GM12878 (cell line): ENCODE measurements at regions not wholly inside any gene's neighbourhood (a gene's known extent, or its start where the extent isn't known, plus 50 kb on each side); places are given as distances from the start of the nearest gene placed in this dataset.

Experiments used
- ATAC-seq: fragments of 200-7000 bp; cut with Tn5 transposase; 3 replicates; pipeline ENCODE4 v1.9.1; 2020; ENCODE audit warnings: mild to moderate bottlenecking, moderate library complexity
- BruUV-seq: library from RNA; stranded (reverse); fragments of 400-500 nt; replicated peaks from 2 replicates; lab custom pipeline; 2021; lab: Mats Ljungman, UMichigan
- CTCF ChIA-PET: fragments of 300-600 bp; sonication (Branson Sonifier 250); formaldehyde crosslinking; extraction: SDS; loops from one replicate; lab custom pipeline; 2021; ENCODE audit warnings: inconsistent platforms; lab: Yijun Ruan, JAX
- POLR2A ChIA-PET: fragments of 350-600 bp; formaldehyde crosslinking; extraction: SDS; loops from one replicate; lab custom pipeline; 2021; ENCODE audit warnings: inconsistent platforms; lab: Charles Lee
- RAD21 ChIA-PET: fragments of 300-600 bp; sonication (Branson Sonifier 250); formaldehyde crosslinking; loops from one replicate; lab custom pipeline; 2023; ENCODE audit warnings: antibody characterized with exemption; ENCODE audit not compliant: unreplicated experiment; lab: Charles Lee
- SMC1A ChIA-PET: fragments of 300-600 bp; sonication (Branson Sonifier 250); formaldehyde crosslinking; loops from one replicate; lab custom pipeline; 2023; ENCODE audit not compliant: unreplicated experiment, uncharacterized antibody; lab: Charles Lee
- DNase-seq: peaks from one replicate; pipeline ENCODE4 v3.0.0-alpha.2; 2011; ENCODE audit warnings: low read depth, low spot score
- FAIRE-seq: peaks from 3 replicates; lab custom pipeline; 2011; peaks lifted over from hg19 to GRCh38; lab: Jason Lieb, UNC
- H2AFZ ChIP-seq: 2 replicates; pipeline ENCODE4 v1.6.0; 2011; ENCODE audit warnings: low read depth, low read length, control low read depth; ENCODE audit not compliant: control insufficient read depth
- H3K27ac ChIP-seq: 2 replicates; pipeline ENCODE4 v1.5.1; 2011; ENCODE audit warnings: control low read depth; ENCODE audit not compliant: control insufficient read depth, insufficient read depth
- H3K27me3 ChIP-seq, 2 experiments: replicated peaks in 1 of 2; 2 replicates each; pipeline versions ENCODE4 v1.6.0 to v1.6.1; 2011; ENCODE audit warnings: low read length in 1 of 2; ENCODE audit not compliant: control insufficient read depth in 2 of 2, insufficient read depth in 2 of 2
- H3K36me3 ChIP-seq, 2 experiments: 2 replicates each; pipeline ENCODE4 v1.5.1; 2011; ENCODE audit warnings: low read length in 1 of 2; ENCODE audit not compliant: control insufficient read depth in 2 of 2, insufficient read depth in 2 of 2
- H3K4me1 ChIP-seq: 2 replicates; pipeline ENCODE4 v1.6.1; 2011; ENCODE audit warnings: mild to moderate bottlenecking, low read length, moderate library complexity, mixed read lengths; ENCODE audit not compliant: control insufficient read depth, insufficient read depth
- H3K4me2 ChIP-seq: 2 replicates; pipeline ENCODE4 v1.6.0; 2011; ENCODE audit warnings: control low read depth; ENCODE audit not compliant: control insufficient read depth, insufficient read depth
- H3K4me3 ChIP-seq: fragments of 200-600 bp; sonication (generic); 2 replicates; pipeline ENCODE4 v1.5.1; 2016
- H3K79me2 ChIP-seq: 2 replicates; pipeline ENCODE4 v1.6.0; 2011; ENCODE audit warnings: low read length; ENCODE audit not compliant: control insufficient read depth, insufficient read depth
- H3K9ac ChIP-seq: 2 replicates; pipeline ENCODE4 v1.8.0; 2011; ENCODE audit warnings: low read length, control low read depth, mixed read lengths; ENCODE audit not compliant: control insufficient read depth, insufficient read depth
- H3K9me3 ChIP-seq: replicated peaks from 3 replicates; pipeline ENCODE4 v1.5.1; 2011; ENCODE audit warnings: mild to moderate bottlenecking, low read length; ENCODE audit not compliant: control insufficient read depth, insufficient read depth
- H4K20me1 ChIP-seq: 2 replicates; pipeline ENCODE4 v1.6.0; 2011; ENCODE audit not compliant: control insufficient read depth, insufficient read depth
- BACH1 ChIP-seq: fragments of 450-650 bp; IDR thresholded peaks from 2 replicates; pipeline ENCODE4 v1.6.1; 2017; ENCODE audit warnings: mild to moderate bottlenecking, borderline replicate concordance
- CBFB ChIP-seq: IDR thresholded peaks from 2 replicates; pipeline ENCODE4 v1.6.1; 2016; ENCODE audit warnings: antibody characterized with exemption, low read depth
- ETV6 ChIP-seq, 2 experiments: fragments of 450-650 bp in 1 of 2; IDR thresholded peaks in 1 of 2; conservative IDR thresholded peaks in 1 of 2; 2 replicates each; pipeline ENCODE4 v1.6.1; 2014; ENCODE audit warnings: antibody characterized with exemption in 1 of 2, borderline replicate concordance in 1 of 2, low read depth in 1 of 2, mild to moderate bottlenecking in 1 of 2, moderate library complexity in 1 of 2
- IRF4 ChIP-seq: IDR thresholded peaks from 2 replicates; pipeline ENCODE4 v1.6.1; 2011; ENCODE audit warnings: low read depth, low read length
- SMAD1 ChIP-seq: fragments of 450-650 bp; IDR thresholded peaks from 2 replicates; pipeline ENCODE4 v1.6.1; 2018; ENCODE audit warnings: mild to moderate bottlenecking, low read depth; ENCODE audit not compliant: partially characterized antibody
- SUZ12 ChIP-seq: fragments of 200-600 bp; sonication (generic); IDR thresholded peaks from one replicate; pipeline ENCODE4 v1.6.1; 2018; ENCODE audit warnings: antibody characterized with exemption, mild to moderate bottlenecking; ENCODE audit not compliant: unreplicated experiment
- TARDBP ChIP-seq: IDR thresholded peaks from 2 replicates; pipeline ENCODE4 v1.6.1; 2016; ENCODE audit warnings: borderline replicate concordance
- ZBED1 ChIP-seq: IDR thresholded peaks from 2 replicates; pipeline ENCODE4 v1.6.1; 2016; ENCODE audit warnings: borderline replicate concordance
- WGBS: methylation state at CpG from one replicate; pipeline ENCODE4 v1.1.6; 2016; ENCODE audit warnings: low lambda C conversion rate; ENCODE audit not compliant: insufficient replicate concordance, insufficient coverage; ENCODE audit errors: missing lambda C conversion rate; 5-methylcytosine and 5-hydroxymethylcytosine counted together
- in situ Hi-C: fragments of 300-500 bp; cut with MboI; formaldehyde crosslinking; loops from 9 replicates; pipeline ENCODE4 v1.14.3; 2018; ENCODE audit warnings: mixed read lengths
- intact Hi-C: fragments of 100-400 bp; cut with micrococcal nuclease; formaldehyde crosslinking; loops from one replicate; pipeline ENCODE4 v1.14.2; 2022; ENCODE audit not compliant: unreplicated experiment
- TF ChIP-seq, protein P1 (sequence below): IDR thresholded peaks from 2 replicates; pipeline ENCODE4 v1.6.1; 2012; ENCODE audit warnings: low read length, inconsistent platforms
- TF ChIP-seq, protein P2 (sequence below): fragments of 450-650 bp; formaldehyde crosslinking; IDR thresholded peaks from 2 replicates; pipeline ENCODE4 v1.4.0; 2020; ENCODE audit warnings: mild to moderate bottlenecking, moderate library complexity
- TF ChIP-seq, protein P3 (sequence below): IDR thresholded peaks from 2 replicates; pipeline ENCODE4 v1.6.1; 2011; ENCODE audit warnings: borderline replicate concordance, low read depth, mild to moderate bottlenecking, moderate library complexity, low read length; ENCODE audit not compliant: insufficient read depth, poor library complexity, severe bottlenecking

DNA sequence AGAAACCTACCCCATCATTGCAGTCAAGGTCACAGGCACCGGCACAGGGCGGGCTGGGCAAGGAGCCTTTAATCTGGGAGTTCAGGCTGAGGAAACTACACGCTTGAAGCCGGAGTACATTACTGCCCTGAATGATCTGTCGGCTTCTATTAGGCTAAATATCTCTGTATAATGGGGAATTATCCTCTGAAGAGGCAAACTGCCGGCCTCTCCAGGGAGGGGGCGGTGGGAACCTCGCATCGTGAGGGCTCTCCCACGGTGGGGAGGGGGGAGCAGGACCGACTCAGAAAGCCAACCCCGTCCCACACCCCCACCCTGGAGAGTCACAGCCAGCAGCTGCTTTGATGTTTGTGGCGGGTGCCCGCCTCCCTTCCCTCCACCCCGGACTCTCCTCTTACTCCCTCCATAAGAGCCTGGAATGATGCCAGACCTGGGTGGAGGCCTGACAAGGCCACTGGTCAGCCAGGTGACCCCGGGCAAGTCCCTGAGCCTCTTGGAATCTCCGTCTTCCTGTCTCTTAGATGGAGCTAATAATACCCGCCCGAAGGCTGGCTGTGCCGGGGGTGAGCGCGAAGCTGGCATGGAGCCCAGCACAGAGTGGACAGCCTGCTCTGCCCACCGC lies 63.4 kb upstream of the LINGO1 start:
- no peak for FAIRE-seq
- BruUV-seq = no TSS peak
- POLR2A ChIA-PET = no interaction called here
- Histone ChIP-seq H3K4me3 (no peak overlapping the region), H3K9me3 (no peaks in the 10 kb centered on the region), H3K27ac (no peak overlapping the region), H2AFZ (no peak overlapping the region), H3K9ac (no peak overlapping the region), H3K79me2 (no peaks in the 10 kb centered on the region), H3K4me1 (no peaks in the 10 kb centered on the region), H3K4me2 (no peak overlapping the region)
- no peak for DNase-seq
- intact Hi-C loops = no loop called here
- WGBS = 37% methylated on average over 21 of the region's 23 CpGs
- CTCF ChIA-PET = no interaction called here
- TF ChIP-seq ETV6 (conservative IDR thresholded peaks at IDR 0.05 in 1 of 2, IDR thresholded peaks at IDR 0.05 in 1 of 2; ENCODE audit: borderline replicate concordance in 1 of 2, low read depth in 1 of 2) (no peak), TARDBP (no peak)
- TF ChIP-seq, all 136 proteins: peak for 0
- no peak for ATAC-seq
- in situ Hi-C loops = no loop called here
- ChIA-PET RAD21 (no interaction called here), SMC1A (no interaction called here)
- H3K36me3 ChIP-seq = no peaks in the 10 kb centered on the region
- peaks cover 5 to 6% of the 10 kb centered on the region in 2 experiments; a peak in 3 of 4 replicates for H3K27me3 ChIP-seq
- no peaks in the 10 kb centered on the region for H4K20me1 ChIP-seq

DNA sequence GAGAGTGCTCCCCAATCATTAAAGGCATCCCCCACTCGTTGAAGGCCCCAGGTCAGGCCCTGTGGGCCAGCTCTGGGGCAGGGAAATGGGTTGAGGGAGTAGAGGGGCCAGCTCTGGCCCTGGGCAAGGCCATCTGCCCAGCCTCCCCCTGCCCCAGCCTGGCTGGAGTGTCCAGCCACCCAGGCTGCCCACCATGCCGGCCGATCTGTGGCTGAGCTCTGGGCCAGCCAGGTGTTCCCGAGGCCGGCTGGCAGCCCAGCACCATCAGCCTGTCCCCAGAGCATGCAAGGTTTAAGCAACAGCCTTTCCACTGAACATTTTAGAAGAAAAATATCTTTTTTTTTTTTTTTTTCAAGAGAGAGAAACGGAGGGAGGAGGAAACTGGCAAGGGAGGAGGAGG lies 62.8 kb upstream of the LINGO1 start:
- intact Hi-C loops (no loop called here), in situ Hi-C loops (no loop called here)
- Histone ChIP-seq H3K36me3 (no peaks in the 10 kb centered on the region), H3K4me1 (no peaks in the 10 kb centered on the region), H3K9ac (no peak overlapping the region), H3K9me3 (no peaks in the 10 kb centered on the region), H2AFZ (no peak overlapping the region), H4K20me1 (no peaks in the 10 kb centered on the region), H3K27me3 (peaks cover 5 to 6% of the 10 kb centered on the region in 2 experiments; a peak in 3 of 4 replicates), H3K79me2 (no peaks in the 10 kb centered on the region), H3K27ac (no peak overlapping the region), H3K4me3 (no peak overlapping the region), H3K4me2 (no peak overlapping the region)
- DNase-seq (no peak), ATAC-seq (no peak), FAIRE-seq (no peak)
- BruUV-seq = no TSS peak
- 29% methylated on average over 6 of the region's 6 CpGs for WGBS
- ChIA-PET CTCF (no interaction called here), RAD21 (no interaction called here), POLR2A (no interaction called here), SMC1A (no interaction called here)
- TF ChIP-seq SMAD1 = no peak
- TF ChIP-seq, protein P1, sequence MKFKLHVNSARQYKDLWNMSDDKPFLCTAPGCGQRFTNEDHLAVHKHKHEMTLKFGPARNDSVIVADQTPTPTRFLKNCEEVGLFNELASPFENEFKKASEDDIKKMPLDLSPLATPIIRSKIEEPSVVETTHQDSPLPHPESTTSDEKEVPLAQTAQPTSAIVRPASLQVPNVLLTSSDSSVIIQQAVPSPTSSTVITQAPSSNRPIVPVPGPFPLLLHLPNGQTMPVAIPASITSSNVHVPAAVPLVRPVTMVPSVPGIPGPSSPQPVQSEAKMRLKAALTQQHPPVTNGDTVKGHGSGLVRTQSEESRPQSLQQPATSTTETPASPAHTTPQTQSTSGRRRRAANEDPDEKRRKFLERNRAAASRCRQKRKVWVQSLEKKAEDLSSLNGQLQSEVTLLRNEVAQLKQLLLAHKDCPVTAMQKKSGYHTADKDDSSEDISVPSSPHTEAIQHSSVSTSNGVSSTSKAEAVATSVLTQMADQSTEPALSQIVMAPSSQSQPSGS = no peak
- no peak for TF ChIP-seq CBFB
- no peak for TF ChIP-seq ZBED1
- no peak for TF ChIP-seq IRF4
- TF ChIP-seq SUZ12 = no peak
- TF ChIP-seq, protein P2, sequence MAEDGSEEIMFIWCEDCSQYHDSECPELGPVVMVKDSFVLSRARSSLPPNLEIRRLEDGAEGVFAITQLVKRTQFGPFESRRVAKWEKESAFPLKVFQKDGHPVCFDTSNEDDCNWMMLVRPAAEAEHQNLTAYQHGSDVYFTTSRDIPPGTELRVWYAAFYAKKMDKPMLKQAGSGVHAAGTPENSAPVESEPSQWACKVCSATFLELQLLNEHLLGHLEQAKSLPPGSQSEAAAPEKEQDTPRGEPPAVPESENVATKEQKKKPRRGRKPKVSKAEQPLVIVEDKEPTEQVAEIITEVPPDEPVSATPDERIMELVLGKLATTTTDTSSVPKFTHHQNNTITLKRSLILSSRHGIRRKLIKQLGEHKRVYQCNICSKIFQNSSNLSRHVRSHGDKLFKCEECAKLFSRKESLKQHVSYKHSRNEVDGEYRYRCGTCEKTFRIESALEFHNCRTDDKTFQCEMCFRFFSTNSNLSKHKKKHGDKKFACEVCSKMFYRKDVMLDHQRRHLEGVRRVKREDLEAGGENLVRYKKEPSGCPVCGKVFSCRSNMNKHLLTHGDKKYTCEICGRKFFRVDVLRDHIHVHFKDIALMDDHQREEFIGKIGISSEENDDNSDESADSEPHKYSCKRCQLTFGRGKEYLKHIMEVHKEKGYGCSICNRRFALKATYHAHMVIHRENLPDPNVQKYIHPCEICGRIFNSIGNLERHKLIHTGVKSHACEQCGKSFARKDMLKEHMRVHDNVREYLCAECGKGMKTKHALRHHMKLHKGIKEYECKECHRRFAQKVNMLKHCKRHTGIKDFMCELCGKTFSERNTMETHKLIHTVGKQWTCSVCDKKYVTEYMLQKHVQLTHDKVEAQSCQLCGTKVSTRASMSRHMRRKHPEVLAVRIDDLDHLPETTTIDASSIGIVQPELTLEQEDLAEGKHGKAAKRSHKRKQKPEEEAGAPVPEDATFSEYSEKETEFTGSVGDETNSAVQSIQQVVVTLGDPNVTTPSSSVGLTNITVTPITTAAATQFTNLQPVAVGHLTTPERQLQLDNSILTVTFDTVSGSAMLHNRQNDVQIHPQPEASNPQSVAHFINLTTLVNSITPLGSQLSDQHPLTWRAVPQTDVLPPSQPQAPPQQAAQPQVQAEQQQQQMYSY = no peak
- TF ChIP-seq, protein P3, sequence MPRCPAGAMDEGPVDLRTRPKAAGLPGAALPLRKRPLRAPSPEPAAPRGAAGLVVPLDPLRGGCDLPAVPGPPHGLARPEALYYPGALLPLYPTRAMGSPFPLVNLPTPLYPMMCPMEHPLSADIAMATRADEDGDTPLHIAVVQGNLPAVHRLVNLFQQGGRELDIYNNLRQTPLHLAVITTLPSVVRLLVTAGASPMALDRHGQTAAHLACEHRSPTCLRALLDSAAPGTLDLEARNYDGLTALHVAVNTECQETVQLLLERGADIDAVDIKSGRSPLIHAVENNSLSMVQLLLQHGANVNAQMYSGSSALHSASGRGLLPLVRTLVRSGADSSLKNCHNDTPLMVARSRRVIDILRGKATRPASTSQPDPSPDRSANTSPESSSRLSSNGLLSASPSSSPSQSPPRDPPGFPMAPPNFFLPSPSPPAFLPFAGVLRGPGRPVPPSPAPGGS = no peak
- TF ChIP-seq BACH1 = no peak
